GM12875 (cell line): ENCODE measurements at regions not wholly inside any gene's neighbourhood (a gene's known extent, or its start where the extent isn't known, plus 50 kb on each side); places are given as distances from the start of the nearest gene placed in this dataset.

Source experiments
- H3K4me3 ChIP-seq: one replicate; pipeline ENCODE4 v1.5.1; 2011; ENCODE audit warnings: low read depth, low read length, control low read depth
- TF ChIP-seq, protein P1 (sequence below): IDR thresholded peaks from 2 replicates; pipeline ENCODE4 v1.5.1; 2011; ENCODE audit warnings: low read depth, mild to moderate bottlenecking, control low read depth, inconsistent platforms, low read length, moderate library complexity, borderline replicate concordance; ENCODE audit not compliant: insufficient read depth

DNA sequence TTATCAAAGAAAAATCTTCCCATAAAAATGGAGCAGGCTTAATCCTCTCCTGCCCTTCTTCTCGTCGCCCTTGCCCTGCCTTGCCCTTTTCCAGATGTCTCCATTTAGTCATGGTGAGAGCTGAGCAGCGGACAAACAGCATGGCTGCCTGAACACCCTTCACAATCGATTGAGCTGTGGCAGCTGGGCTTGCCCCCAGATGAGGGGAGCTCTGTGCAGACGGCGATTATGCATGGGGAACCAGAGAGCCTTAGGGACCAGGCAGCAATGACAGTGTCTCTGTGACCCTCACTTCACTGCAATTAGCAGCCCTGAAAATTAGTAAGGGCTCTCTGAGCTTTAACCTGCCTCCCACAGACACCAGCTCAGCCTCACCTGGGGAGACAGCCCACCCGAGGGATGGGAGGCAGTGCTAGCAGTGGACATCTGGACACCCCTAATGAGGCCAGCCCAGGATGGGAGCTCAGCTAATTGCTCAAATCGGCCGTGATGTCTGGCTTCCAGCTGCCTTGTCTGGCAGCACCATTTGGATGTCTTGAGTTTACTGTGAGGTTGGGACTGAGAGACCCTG is 365.7 kb downstream of the TNS1 start:
- TF ChIP-seq, protein P1, sequence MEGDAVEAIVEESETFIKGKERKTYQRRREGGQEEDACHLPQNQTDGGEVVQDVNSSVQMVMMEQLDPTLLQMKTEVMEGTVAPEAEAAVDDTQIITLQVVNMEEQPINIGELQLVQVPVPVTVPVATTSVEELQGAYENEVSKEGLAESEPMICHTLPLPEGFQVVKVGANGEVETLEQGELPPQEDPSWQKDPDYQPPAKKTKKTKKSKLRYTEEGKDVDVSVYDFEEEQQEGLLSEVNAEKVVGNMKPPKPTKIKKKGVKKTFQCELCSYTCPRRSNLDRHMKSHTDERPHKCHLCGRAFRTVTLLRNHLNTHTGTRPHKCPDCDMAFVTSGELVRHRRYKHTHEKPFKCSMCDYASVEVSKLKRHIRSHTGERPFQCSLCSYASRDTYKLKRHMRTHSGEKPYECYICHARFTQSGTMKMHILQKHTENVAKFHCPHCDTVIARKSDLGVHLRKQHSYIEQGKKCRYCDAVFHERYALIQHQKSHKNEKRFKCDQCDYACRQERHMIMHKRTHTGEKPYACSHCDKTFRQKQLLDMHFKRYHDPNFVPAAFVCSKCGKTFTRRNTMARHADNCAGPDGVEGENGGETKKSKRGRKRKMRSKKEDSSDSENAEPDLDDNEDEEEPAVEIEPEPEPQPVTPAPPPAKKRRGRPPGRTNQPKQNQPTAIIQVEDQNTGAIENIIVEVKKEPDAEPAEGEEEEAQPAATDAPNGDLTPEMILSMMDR, result no peak
- no peak overlapping the region for H3K4me3 ChIP-seq

DNA sequence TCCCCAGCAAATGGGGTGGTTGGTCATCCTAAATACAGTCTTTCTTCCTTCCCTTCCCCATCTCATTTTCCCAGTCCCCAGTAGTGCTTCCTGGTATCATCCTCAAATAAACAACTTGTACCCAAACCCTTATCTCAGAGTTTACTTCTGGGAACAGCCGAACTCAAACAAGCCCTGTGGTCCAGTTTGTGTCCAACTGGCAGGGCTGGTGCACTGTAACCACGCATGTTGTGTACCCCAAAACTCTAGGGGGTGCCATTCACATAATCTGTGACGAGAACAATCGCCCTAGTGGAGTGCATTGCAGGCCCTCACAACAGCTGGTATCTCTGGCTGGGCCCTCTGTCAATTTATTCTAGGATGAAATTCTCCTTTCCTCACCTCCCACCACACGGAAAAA is 366.2 kb downstream of the TNS1 start:
- TF ChIP-seq, protein P1, result no peak
- H3K4me3 ChIP-seq, result no peak overlapping the region

DNA sequence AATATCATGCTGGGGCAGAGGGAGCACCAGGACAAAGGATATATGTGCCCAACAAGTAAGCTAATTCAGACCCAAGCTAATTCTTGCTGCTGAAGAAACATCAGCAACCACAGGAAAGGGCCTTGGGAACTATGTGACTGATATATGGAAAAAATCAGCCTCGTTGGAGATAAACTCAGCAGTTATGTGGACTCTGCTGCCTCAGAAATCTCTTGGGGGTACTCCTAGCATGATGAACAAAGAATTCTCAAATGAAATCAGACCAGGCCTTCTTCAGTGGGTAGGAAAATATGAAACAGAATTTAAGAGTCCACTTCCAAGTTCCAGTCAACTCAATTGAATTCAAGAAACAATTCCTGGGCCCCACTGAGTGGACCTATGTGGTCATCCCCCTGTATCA is 367.9 kb downstream of the TNS1 start:
- TF ChIP-seq, protein P1, result no peak
- no peak overlapping the region for H3K4me3 ChIP-seq

DNA sequence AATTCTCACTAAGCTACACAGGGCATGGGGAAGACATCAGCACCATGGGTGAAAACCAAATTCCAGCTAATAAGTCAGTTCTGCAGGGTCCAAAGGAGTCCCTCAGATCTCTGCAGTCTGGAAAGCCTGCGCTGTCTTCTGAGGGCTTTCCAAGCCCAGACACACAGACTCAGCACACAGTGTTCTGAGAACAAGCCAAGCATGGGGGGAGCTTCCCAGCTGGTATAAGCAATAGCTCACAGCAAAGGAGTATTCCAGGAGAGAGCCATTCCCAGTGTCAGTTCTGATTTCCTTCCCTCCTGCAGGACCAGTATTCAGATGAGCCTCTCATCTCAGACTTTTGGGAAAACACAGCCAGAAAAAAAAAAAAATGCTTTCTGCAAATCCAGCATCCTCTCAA is 370.8 kb downstream of the TNS1 start:
- TF ChIP-seq, protein P1, result no peak
- H3K4me3 ChIP-seq, result no peak overlapping the region

DNA sequence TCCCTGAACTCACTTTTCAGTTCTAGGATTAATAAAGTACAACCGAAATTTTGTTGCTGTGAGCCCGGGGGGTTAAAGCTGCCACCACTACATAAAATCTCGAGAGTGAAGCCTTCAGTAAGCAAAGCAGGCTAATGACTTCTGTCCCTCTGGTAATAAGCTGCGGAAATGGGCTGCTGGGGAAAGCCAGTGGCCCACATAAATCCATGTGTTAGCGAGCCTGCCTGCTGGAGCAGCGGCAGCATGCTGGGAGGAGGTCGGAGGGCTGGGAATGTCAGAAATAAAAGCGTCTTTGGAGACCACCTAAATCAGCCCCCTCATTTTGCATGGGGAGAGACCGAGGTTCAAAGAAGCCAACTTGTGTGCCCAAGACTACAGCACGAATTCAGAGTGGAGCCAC is 371.7 kb downstream of the TNS1 start:
- no peak overlapping the region for H3K4me3 ChIP-seq
- TF ChIP-seq, protein P1, result no peak

DNA sequence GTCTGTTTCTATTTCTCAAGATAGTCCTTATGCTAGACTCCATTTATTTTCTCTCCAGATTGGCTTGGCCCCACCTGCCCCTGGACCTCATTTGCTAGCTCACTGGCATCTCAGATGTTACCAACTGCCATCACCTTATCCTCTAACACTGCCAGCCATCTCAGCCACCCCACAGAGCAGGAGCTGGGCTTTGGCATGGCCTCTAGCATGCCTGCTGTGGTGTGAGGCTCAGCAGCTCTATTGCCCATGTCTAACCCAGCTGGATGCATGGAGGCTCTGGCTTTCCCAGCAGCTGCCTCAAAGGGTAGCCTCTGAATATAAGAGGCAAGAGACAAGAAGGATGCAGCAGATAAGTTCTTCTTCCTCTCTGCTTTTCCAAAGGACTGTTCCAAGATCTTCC is 373.4 kb downstream of the TNS1 start:
- no peak overlapping the region for H3K4me3 ChIP-seq
- TF ChIP-seq, protein P1, result no peak

DNA sequence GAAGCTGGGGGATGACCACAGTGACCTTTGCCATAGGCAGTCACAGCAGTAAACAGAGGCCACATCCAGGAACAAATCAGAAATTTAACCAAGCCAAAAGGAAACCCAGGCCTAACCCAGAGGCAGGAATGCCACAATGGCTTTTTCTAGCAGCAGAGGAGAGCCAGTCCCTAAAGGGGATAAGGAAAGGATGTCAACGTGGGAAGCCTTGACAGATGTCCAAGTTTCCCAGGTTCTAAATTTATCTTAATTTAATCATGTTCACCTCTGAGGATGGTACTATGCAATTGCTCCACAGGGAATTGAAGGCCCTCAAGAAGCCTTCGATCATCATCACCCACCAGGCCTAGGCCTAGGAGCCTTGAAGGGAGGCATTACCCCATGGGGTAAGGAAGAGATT is 374.7 kb downstream of the TNS1 start:
- H3K4me3 ChIP-seq, result no peak overlapping the region
- TF ChIP-seq, protein P1, result no peak
